OCI-LY7 (cell line): ENCODE measurements at regions not wholly inside any gene's neighbourhood (a gene's known extent, or its start where the extent isn't known, plus 50 kb on each side); places are given as distances from the start of the nearest gene placed in this dataset.

Source experiments
- BruUV-seq: library from RNA; stranded (reverse); fragments of 400-500 nt; replicated peaks from 2 replicates; lab custom pipeline; 2021; lab: Mats Ljungman, UMichigan
- CTCF ChIA-PET: fragments of 300-600 bp; sonication (Branson Sonifier 250); formaldehyde crosslinking; loops from one replicate; lab custom pipeline; 2022; ENCODE audit warnings: antibody characterized with exemption; ENCODE audit not compliant: unreplicated experiment; lab: Charles Lee
- POLR2A ChIA-PET: fragments of 300-600 bp; sonication (Branson Sonifier 250); formaldehyde crosslinking; loops from one replicate; lab custom pipeline; 2022; ENCODE audit warnings: antibody characterized with exemption; lab: Charles Lee
- DNase-seq: peaks from one replicate; pipeline ENCODE4 v3.0.0-alpha.2; 2015; ENCODE audit warnings: low spot score
- H2AFZ ChIP-seq: fragments of 200-600 bp; sonication (generic), shearing (Covaris generic); 2 replicates; pipeline ENCODE4 v1.6.1; 2014; ENCODE audit warnings: mild to moderate bottlenecking, antibody characterized with exemption, low read length, moderate library complexity
- H3K27ac ChIP-seq: fragments of 200-600 bp; sonication (generic); 2 replicates; pipeline ENCODE4 v1.5.1; 2014; ENCODE audit warnings: mixed run types, low read depth, mild to moderate bottlenecking, moderate library complexity, low read length, inconsistent platforms; ENCODE audit not compliant: poor library complexity, severe bottlenecking
- H3K36me3 ChIP-seq: fragments of 200-600 bp; sonication (generic); 2 replicates; pipeline ENCODE4 v1.6.1; 2014; ENCODE audit warnings: mild to moderate bottlenecking, antibody characterized with exemption, low read length, moderate library complexity, mixed read lengths; ENCODE audit not compliant: insufficient read depth
- H3K4me1 ChIP-seq: fragments of 200-600 bp; sonication (generic); 2 replicates; pipeline ENCODE4 v1.5.1; 2014; ENCODE audit warnings: mild to moderate bottlenecking, low read length; ENCODE audit not compliant: insufficient read depth, poor library complexity, severe bottlenecking
- H3K4me2 ChIP-seq: fragments of 200-600 bp; sonication (generic); 2 replicates; pipeline ENCODE4 v1.6.1; 2014; ENCODE audit warnings: mild to moderate bottlenecking, low read length
- H3K4me3 ChIP-seq: fragments of 200-600 bp; sonication (generic); 2 replicates; pipeline ENCODE4 v1.5.1; 2014; ENCODE audit warnings: mild to moderate bottlenecking, low read depth, low read length; ENCODE audit not compliant: poor library complexity, severe bottlenecking
- H3K79me2 ChIP-seq: fragments of 200-600 bp; sonication (generic); 2 replicates; pipeline ENCODE4 v1.6.1; 2016; ENCODE audit warnings: low read depth, mild to moderate bottlenecking, low read length, moderate library complexity, mixed read lengths; ENCODE audit not compliant: insufficient read depth
- H3K9me2 ChIP-seq: fragments of 200-600 bp; sonication (generic); 2 replicates; pipeline ENCODE4 v1.6.1; 2016; ENCODE audit warnings: mild to moderate bottlenecking, low read length, mixed read lengths; ENCODE audit not compliant: insufficient read depth
- H3K9me3 ChIP-seq: fragments of 200-600 bp; sonication (generic); 2 replicates; pipeline ENCODE4 v1.6.1; 2014; ENCODE audit warnings: mild to moderate bottlenecking, mixed run types, low read length, mixed read lengths
- H4K20me1 ChIP-seq: fragments of 200-600 bp; sonication (generic); 2 replicates; pipeline ENCODE4 v1.6.1; 2014; ENCODE audit warnings: mild to moderate bottlenecking, antibody characterized with exemption, low read length, moderate library complexity, mixed read lengths; ENCODE audit not compliant: insufficient read depth
- EZH2phosphoT487 ChIP-seq: fragments of 200-600 bp; sonication (generic); IDR thresholded peaks from 2 replicates; pipeline ENCODE4 v1.6.1; 2018; ENCODE audit warnings: low read depth, borderline replicate concordance, mild to moderate bottlenecking, mixed run types, antibody characterized with exemption, low read length, moderate library complexity, mixed read lengths
- intact Hi-C: fragments of 100-400 bp; cut with micrococcal nuclease; formaldehyde crosslinking; loops from one replicate; pipeline ENCODE4 v1.10.0; 2022; ENCODE audit not compliant: unreplicated experiment
- TF ChIP-seq, protein P1 (sequence below): fragments of 200-600 bp; sonication (generic); conservative IDR thresholded peaks from 2 replicates; pipeline ENCODE4 v1.5.1; 2014; ENCODE audit warnings: mild to moderate bottlenecking, antibody characterized with exemption, low read length, moderate library complexity, mixed read lengths

DNA sequence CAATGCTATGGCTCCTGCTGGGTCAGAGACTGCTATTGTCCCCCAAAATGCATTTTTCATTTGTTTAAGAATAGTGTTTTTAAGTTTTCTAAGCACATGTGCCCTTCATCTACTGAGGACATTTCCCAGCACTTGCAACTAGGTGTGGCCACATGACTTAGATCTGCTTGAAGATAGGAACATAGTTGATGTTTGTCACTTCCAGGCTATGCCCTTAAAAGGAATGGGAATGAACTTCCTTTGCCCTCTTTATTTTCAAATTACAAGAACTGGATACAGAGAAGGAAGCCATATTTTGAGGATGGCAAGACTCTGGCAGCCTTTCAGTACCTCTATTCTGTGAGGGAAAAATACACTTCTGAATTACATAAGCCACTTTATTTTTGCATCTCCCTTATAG is 203.0 kb upstream of the TFAP2D start:
- no peaks in the 10 kb centered on the region for H3K4me1 ChIP-seq
- H3K9me3 ChIP-seq = no peaks in the 10 kb centered on the region
- no peaks in the 10 kb centered on the region for H4K20me1 ChIP-seq
- BruUV-seq = no TSS peak
- no peak overlapping the region for H3K4me3 ChIP-seq
- no peak overlapping the region for H2AFZ ChIP-seq
- H3K79me2 ChIP-seq = no peaks in the 10 kb centered on the region
- no peak overlapping the region for H3K4me2 ChIP-seq
- intact Hi-C loops = no loop called here
- no peak for TF ChIP-seq EZH2phosphoT487
- TF ChIP-seq, protein P1, sequence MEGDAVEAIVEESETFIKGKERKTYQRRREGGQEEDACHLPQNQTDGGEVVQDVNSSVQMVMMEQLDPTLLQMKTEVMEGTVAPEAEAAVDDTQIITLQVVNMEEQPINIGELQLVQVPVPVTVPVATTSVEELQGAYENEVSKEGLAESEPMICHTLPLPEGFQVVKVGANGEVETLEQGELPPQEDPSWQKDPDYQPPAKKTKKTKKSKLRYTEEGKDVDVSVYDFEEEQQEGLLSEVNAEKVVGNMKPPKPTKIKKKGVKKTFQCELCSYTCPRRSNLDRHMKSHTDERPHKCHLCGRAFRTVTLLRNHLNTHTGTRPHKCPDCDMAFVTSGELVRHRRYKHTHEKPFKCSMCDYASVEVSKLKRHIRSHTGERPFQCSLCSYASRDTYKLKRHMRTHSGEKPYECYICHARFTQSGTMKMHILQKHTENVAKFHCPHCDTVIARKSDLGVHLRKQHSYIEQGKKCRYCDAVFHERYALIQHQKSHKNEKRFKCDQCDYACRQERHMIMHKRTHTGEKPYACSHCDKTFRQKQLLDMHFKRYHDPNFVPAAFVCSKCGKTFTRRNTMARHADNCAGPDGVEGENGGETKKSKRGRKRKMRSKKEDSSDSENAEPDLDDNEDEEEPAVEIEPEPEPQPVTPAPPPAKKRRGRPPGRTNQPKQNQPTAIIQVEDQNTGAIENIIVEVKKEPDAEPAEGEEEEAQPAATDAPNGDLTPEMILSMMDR = no peak
- CTCF ChIA-PET = no interaction called here
- DNase-seq = no peak
- H3K27ac ChIP-seq = no peak overlapping the region
- no peaks in the 10 kb centered on the region for H3K9me2 ChIP-seq
- POLR2A ChIA-PET = no interaction called here
- no peaks in the 10 kb centered on the region for H3K36me3 ChIP-seq

DNA sequence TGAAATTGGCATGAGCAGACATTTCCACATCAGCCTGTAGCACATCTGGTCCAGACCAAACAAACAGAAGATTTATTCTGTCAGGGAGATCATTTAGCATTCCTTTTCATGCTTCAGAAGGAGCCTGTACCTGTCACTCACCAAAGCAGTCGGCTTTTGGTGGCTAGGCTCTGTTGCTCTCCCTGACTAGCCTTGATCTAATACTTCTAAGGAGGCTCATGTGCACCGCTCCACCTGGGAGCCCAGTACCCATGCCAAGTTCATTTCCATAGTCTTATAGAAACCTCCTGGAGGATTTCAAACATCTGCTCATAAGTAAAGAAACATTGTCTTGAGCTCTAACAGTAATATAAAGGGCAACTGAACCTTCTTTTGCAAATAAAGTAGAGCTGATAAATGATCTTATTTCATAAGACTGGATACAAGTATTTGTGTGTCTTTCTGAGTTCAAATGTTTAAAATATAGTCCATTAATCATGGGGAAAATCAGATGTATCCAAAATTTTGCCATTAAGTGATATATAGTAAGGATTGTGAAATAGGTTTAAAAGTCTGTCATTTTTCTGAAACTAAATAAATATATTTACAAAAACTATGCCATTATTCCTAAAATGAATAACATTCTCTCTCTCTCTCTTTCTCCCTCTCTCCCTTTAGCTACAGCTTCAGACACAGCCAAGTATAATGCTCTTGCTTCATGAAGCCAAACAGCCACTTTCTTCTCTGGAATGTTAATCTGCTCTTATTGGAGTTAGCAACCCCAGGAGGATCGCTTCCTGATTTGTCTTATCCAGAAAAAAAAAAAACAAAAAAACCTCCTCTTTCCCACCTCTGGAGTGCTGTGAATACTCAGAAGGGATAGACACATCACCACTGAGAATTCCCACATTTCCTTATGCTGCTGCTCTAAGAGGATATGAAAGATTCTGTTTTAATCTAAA is 192.7 kb upstream of the TFAP2D start:
- Histone ChIP-seq H2AFZ (no peak overlapping the region), H3K4me1 (no peaks in the 10 kb centered on the region), H3K4me2 (no peak overlapping the region), H3K27ac (no peak overlapping the region), H3K4me3 (no peak overlapping the region), H3K36me3 (no peaks in the 10 kb centered on the region), H3K79me2 (no peaks in the 10 kb centered on the region), H3K9me3 (no peaks in the 10 kb centered on the region), H4K20me1 (no peaks in the 10 kb centered on the region), H3K9me2 (no peaks in the 10 kb centered on the region)
- TF ChIP-seq, protein P1 = no peak
- TF ChIP-seq EZH2phosphoT487 = no peak
- CTCF ChIA-PET = no interaction called here
- no peak for DNase-seq
- intact Hi-C loops = no loop called here
- POLR2A ChIA-PET = no interaction called here
- no TSS peak for BruUV-seq

DNA sequence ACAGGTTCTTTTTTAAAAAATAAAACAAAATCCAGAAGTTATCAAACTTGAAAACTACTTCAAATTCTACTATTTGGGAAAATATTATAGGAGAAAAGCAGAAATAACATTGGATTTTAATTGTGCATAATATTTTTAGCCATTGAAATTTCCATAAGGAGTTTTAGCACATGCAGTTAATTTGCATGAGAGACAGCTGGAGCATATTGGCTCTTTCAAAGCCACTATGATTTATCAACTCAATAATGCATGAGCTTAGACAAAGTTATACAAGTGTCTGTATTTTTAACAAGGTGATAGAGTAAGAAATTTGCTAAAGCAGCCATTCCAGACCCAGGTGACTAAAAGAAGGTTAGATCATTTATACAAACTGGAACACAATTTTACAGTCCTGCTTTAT is 189.0 kb upstream of the TFAP2D start:
- intact Hi-C loops = no loop called here
- no peak overlapping the region for H3K27ac ChIP-seq
- no peaks in the 10 kb centered on the region for H4K20me1 ChIP-seq
- DNase-seq = no peak
- no peak overlapping the region for H2AFZ ChIP-seq
- H3K79me2 ChIP-seq = no peaks in the 10 kb centered on the region
- H3K4me2 ChIP-seq = no peak overlapping the region
- POLR2A ChIA-PET = no interaction called here
- CTCF ChIA-PET = no interaction called here
- TF ChIP-seq, protein P1 = no peak
- TF ChIP-seq EZH2phosphoT487 = no peak
- no peak overlapping the region for H3K4me3 ChIP-seq
- H3K36me3 ChIP-seq = no peaks in the 10 kb centered on the region
- no peaks in the 10 kb centered on the region for H3K9me3 ChIP-seq
- BruUV-seq = no TSS peak
- no peaks in the 10 kb centered on the region for H3K4me1 ChIP-seq
- H3K9me2 ChIP-seq = no peaks in the 10 kb centered on the region
